ENCODE measurements at regions not wholly inside any gene's neighbourhood (a gene's known extent, or its start where the extent isn't known, plus 50 kb on each side); places are given as distances from the start of the nearest gene placed in this dataset.
"Not testable (repeated sequence)": the region's sequence is repeated elsewhere in the genome, so short reads cannot be mapped to it uniquely, and the experiment has no call there.

DNA sequence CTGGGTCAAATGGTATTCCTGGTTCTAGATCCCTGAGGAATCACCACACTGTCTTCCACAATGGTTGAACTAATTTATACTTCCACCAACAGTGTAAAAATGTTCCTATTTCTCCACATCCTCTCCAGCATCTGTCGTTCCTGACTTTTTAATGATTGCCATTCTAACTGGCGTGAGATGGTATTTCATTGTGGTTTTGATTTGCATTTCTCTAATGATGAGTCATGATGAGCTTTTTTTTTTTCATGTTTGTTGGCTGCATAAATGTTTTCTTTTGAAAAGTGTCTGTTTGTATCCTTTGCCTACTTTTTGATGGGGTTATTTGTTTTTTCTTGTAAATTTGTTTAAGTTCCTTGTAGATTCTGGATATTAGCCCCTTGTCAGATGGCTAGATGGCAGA is 214.4 kb upstream of the HS3ST1 start:
- not testable (repeated sequence) for TF ChIP-seq POLR2A (IDR thresholded peaks at IDR 0.05)
- TF ChIP-seq, protein P1, sequence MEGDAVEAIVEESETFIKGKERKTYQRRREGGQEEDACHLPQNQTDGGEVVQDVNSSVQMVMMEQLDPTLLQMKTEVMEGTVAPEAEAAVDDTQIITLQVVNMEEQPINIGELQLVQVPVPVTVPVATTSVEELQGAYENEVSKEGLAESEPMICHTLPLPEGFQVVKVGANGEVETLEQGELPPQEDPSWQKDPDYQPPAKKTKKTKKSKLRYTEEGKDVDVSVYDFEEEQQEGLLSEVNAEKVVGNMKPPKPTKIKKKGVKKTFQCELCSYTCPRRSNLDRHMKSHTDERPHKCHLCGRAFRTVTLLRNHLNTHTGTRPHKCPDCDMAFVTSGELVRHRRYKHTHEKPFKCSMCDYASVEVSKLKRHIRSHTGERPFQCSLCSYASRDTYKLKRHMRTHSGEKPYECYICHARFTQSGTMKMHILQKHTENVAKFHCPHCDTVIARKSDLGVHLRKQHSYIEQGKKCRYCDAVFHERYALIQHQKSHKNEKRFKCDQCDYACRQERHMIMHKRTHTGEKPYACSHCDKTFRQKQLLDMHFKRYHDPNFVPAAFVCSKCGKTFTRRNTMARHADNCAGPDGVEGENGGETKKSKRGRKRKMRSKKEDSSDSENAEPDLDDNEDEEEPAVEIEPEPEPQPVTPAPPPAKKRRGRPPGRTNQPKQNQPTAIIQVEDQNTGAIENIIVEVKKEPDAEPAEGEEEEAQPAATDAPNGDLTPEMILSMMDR (IDR thresholded peaks at IDR 0.05), result not testable (repeated sequence)

Measured in right lobe of liver (tissue), 4 donors.